Heart left ventricle (tissue), 13 donors: ENCODE measurements at regions not wholly inside any gene's neighbourhood (a gene's known extent, or its start where the extent isn't known, plus 50 kb on each side); places are given as distances from the start of the nearest gene placed in this dataset.

Experiments used
- CTCF ChIP-seq, 12 donors: fragments of 200-600 bp; sonication (generic) in 4 of 12; IDR thresholded peaks; one replicate each; pipeline versions ENCODE4 v1.5.0 to v1.8.0; 2018 to 2022; ENCODE audit warnings: antibody characterized with exemption in 12 of 12, mild to moderate bottlenecking in 5 of 12
- POLR2A ChIP-seq, 2 donors: fragments of 450-650 bp; IDR thresholded peaks; one replicate each; pipeline ENCODE4 v1.6.1; 2017; ENCODE audit warnings: antibody characterized with exemption in 2 of 2, mild to moderate bottlenecking in 2 of 2, moderate library complexity in 2 of 2
- donor health status: ischemic (EF 13 %, LVEDD 7.1; RV severe dilation, severe dysfunction).
- donor health status: DM: no; HTN: yes; CAD: no.
- donor health status: DM: no; HTN: no; CAD: no.
- donor health status: ischemic (EF 25% LVEDD 6.9; RV normal size, moderate dysfunction).
- donor health status: ischemic (EF 25% LVEDD 5.7; RV mildly dilated, moderate dysfunction).
- donor health status: ischemic (EF 35%, LVEDD 5.7; RV mildly dilated, moderate dysfunction).
- donor health status: nonischemic (EF 11% LVEDD 7.7; RV severe dilation, severe dysfunction).
- donor health status: DM: yes; HTN: yes; CAD: no.
- donor health status: PGD.
- donor health status: ischemic (EF 29% LVEDD 5.4; RV normal size, mild dysfunction).
- donor health status: nonischemic (EF 23%, LVEDD 6.1; RV moderate dilation, normal function).

GRCh38 chr6:4509506-4509905 lies 266.7 kb upstream of the CDYL start:
- TF ChIP-seq CTCF (IDR thresholded peaks at IDR 0.05) (no peak), POLR2A (IDR thresholded peaks at IDR 0.05) (no peak)
